NCI-H2227 treated with DMSO at 0.1 percent for 48 hours (cell line): ENCODE measurements at regions not wholly inside any gene's neighbourhood (a gene's known extent, or its start where the extent isn't known, plus 50 kb on each side); places are given as distances from the start of the nearest gene placed in this dataset.

Experiments used
- DNase-seq: peaks from one replicate; lab custom pipeline; 2025; lab: John Stamatoyannopoulos, UW

GRCh38 chr2:219997341-219997851 lies 370.0 kb downstream of the SLC4A3 start:
- DNase-seq: peak; percentile 69

- no peak for DNase-seq
These were observed 370.7 kb downstream of the SLC4A3 start for GRCh38 chr2:219998107-219998506.

- no peak for DNase-seq
These were observed 371.3 kb downstream of the SLC4A3 start for GRCh38 chr2:219998714-219999227.

GRCh38 chr2:220000080-220000479 lies 372.6 kb downstream of the SLC4A3 start:
- no peak for DNase-seq

GRCh38 chr2:220000586-220000985 lies 373.2 kb downstream of the SLC4A3 start:
- no peak for DNase-seq

- no peak for DNase-seq
These were observed 374.3 kb downstream of the SLC4A3 start for GRCh38 chr2:220001751-220002150.

- DNase-seq: no peak
These were observed 374.8 kb downstream of the SLC4A3 start for GRCh38 chr2:220002251-220002650.

- no peak for DNase-seq
These were observed 375.3 kb downstream of the SLC4A3 start for GRCh38 chr2:220002699-220003098.

- no peak for DNase-seq
These were observed 377.9 kb downstream of the SLC4A3 start for GRCh38 chr2:220005362-220005761.

- no peak for DNase-seq
These were observed 378.8 kb downstream of the SLC4A3 start for GRCh38 chr2:220006152-220006621.

- DNase-seq: no peak
These were observed 384.4 kb downstream of the SLC4A3 start for GRCh38 chr2:220011859-220012258.

- no peak for DNase-seq
These were observed 387.5 kb downstream of the SLC4A3 start for GRCh38 chr2:220014961-220015360.

- no peak for DNase-seq
These were observed 388.1 kb downstream of the SLC4A3 start for GRCh38 chr2:220015576-220015975.

- DNase-seq: no peak
These were observed 397.8 kb downstream of the SLC4A3 start for GRCh38 chr2:220025207-220025606.

GRCh38 chr2:220029013-220029412 lies 401.6 kb downstream of the SLC4A3 start:
- DNase-seq: no peak

GRCh38 chr2:220033546-220033945 lies 406.1 kb downstream of the SLC4A3 start:
- DNase-seq: no peak

GRCh38 chr2:220034426-220035130 lies 407.1 kb downstream of the SLC4A3 start:
- DNase-seq: no peak

GRCh38 chr2:220036431-220036830 lies 409.0 kb downstream of the SLC4A3 start:
- no peak for DNase-seq

- DNase-seq: no peak
These were observed 412.9 kb downstream of the SLC4A3 start for GRCh38 chr2:220040346-220040745.

GRCh38 chr2:220041447-220041846 lies 414.0 kb downstream of the SLC4A3 start:
- DNase-seq: no peak

GRCh38 chr2:220043155-220043989 lies 415.9 kb downstream of the SLC4A3 start:
- no peak for DNase-seq

GRCh38 chr2:220043990-220044335 lies 416.5 kb downstream of the SLC4A3 start:
- DNase-seq: no peak

- no peak for DNase-seq
These were observed 417.0 kb downstream of the SLC4A3 start for GRCh38 chr2:220044383-220044782.
